ENCODE measurements at regions not wholly inside any gene's neighbourhood (a gene's known extent, or its start where the extent isn't known, plus 50 kb on each side); places are given as distances from the start of the nearest gene placed in this dataset.
"Not testable (repeated sequence)": the region's sequence is repeated elsewhere in the genome, so short reads cannot be mapped to it uniquely, and the experiment has no call there.

GRCh38 chr11:98069147-98069546 lies 951.6 kb upstream of the CNTN5 start:
- not testable (repeated sequence) for TF ChIP-seq CTCF (IDR thresholded peaks at IDR 0.05 in 4 of 5, conservative IDR thresholded peaks at IDR 0.05 in 1 of 5); POLR2A (IDR thresholded peaks at IDR 0.05)

All from gastrocnemius medialis (tissue), 4 donors.